ENCODE measurements at regions not wholly inside any gene's neighbourhood (a gene's known extent, or its start where the extent isn't known, plus 50 kb on each side); places are given as distances from the start of the nearest gene placed in this dataset.
"Not testable (repeated sequence)": the region's sequence is repeated elsewhere in the genome, so short reads cannot be mapped to it uniquely, and the experiment has no call there.

DNA sequence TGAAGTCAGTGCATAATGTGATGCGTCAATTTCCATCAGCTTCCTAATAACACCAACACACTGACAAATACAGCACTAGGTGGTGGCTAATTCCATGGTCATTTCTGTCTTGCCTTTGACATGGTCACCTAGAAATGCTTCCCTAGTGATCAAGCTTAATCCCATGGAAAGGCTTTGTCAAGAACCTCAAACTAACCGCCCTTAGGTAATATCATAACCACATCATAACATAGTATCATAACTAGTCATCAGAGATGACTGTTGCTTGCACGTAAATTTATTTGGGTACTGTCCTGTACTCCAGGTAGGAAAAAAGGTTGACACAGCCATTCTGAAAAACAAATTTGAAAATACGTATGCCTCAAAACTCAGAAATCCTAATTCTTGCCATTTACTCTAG, 471.8 kb downstream of the IRS1 start:
- no peak for DNase-seq (ENCODE audit: low read depth in 2 of 2)

DNA sequence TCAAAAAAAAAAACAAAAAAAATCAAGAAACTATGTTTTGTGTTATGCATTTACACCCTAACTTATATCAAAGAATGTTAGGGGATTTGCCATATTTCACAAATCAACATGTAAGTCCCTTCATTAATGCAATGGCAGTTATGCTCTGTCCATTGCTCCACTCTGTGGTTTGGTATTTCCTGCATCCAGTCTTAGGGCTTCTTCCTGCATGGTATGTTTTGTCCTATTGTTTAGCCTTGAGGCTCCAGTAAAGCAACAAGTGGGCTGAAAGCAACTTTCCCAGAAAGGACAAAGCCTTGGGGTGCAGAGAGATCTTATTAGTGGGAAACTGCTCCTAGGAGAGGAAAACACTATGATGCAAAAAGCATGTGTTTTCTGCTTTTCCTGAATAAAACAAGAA, 474.1 kb downstream of the IRS1 start:
- no peak for DNase-seq (ENCODE audit: low read depth in 2 of 2)

DNA sequence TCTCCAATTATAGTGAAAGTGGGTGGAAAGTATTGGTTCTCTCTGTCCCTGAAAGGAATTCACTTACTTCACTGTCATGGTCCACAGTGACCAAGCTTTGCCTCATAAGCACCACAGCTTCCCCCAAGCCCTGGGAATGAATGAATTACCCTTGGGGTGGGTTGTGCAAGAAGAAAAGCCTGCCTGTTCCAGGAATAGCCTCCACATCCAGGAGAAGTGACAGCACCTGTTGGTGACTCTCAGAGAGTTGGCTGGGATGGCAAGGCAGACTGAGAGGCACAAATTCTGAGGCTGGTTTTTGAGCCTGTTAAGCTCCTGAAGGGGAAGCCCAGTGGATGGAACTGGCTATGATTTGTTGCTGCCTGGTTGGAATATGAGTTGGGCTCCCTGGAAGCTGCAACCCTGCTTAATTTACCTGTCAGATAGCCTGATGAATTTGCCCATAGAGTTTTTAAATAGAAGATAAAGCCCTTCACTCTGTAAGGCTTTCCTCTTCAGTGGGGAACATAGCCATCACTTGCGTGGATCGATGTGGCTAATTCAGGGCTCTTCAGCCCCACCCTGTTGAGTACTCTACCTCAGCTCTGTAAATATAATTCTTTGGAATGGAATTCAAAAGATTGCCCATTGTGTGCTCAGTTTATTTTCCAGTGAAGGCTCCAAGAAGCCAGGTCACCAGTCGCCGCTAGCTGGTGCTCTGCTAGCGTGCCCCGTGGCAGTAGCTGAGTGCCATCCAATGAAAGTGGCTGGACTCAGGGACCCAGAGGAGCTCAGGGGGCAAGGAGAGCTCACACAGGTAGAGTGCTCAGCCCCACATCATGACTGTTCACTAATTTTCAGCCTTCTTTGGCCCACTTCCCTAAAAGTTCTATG, 479.3 kb downstream of the IRS1 start:
- no peak for DNase-seq (ENCODE audit: low read depth in 2 of 2)

DNA sequence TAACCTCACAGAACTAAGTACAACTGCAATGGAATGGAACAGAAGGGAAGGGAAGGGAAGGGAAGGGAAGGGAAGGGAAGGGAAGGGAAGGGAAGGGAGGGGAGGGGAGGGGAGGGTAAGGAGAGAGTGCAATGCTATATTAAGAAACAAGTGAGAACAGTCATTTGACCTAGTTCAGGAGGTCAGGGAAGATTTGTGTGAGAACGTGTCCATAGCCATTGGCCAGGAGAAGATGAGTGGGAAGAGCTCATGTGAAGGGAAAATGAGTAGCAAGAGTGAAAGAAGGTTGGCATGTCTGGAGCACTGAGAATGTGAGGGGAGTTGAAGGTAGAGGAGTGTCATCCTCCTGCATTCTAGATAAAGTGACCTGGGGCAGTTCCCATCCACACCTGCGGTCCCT, 481.6 kb downstream of the IRS1 start:
- no peak for DNase-seq (ENCODE audit: low read depth in 2 of 2)

DNA sequence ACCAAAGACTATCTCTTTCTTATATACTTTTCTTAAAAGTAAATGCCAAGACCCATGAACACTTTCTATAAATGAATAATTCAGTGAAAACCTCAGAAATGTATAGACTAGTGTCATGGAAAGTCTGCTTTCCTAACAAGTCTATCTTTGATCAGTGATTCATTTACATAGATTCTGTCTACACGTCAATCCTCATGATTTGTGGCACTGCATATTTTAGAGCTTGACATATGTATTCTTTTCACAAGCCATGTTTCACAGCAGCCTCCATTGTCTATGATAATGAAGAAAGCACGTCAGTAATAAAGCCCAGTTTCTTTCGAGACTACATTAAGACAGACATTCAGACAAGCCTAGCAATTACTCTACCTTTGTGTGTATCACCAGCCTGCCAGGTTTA, 486.6 kb downstream of the IRS1 start:
- no peak for DNase-seq (ENCODE audit: low read depth in 2 of 2)

DNA sequence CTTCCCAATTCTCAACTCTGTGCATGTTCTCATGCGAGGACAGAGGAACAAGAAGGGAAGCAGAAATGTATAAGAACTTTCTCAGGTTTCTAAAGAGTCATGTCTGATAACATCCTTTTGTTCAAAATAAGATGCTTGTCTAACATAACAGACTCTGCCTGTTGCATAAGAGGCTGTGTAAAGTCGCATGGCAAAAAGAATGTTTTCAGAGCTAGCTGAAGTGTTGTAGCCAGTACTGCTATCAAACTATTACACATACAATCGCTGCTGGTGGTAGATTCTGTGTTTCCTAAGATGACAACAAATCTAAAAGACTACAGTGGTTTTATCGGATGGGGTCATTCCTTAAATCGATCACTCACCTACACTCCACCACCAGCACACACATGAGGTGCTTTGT, 487.5 kb downstream of the IRS1 start:
- no peak for DNase-seq (ENCODE audit: low read depth in 2 of 2)

DNA sequence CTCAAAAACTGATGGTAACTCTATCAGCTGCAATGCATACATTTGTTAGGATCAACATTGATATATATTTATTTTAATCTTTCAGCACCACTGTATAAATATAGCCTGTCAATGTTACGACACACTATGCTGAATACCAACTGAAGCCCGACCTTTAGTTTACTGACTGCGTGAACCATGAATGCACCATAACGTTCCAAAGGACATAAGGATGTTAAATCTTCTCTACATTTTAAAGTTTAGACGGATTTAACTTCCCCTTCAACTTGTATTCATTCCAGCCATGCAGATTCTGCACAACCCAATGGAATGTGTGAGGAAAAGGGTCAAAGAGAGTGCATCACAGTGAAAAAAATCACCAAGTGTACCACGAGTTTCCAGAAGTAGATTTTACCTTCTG, 489.5 kb downstream of the IRS1 start:
- peak; percentile 72 to 77 for DNase-seq (ENCODE audit: low read depth in 2 of 2)

DNA sequence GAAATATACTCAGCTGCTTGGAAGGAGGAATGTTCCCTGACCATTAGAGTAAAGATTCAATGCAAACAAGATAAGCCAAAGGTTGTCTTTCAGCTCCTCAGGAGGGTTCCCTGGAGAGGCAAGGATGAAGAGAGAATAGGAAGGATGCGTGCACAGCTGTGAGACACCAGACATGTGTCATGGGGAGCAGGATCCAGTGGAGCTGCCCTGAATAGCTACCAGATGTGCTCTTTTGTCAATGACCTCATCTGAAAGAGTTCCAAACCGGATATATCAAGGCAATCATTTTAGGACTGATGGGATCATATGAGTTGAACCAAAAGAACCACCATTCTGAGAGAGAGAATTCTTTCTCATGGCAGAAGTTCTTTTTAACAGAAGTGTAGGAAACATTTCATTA, 490.6 kb downstream of the IRS1 start:
- peak; percentile 83 to 85 for DNase-seq (ENCODE audit: low read depth in 2 of 2)

DNA sequence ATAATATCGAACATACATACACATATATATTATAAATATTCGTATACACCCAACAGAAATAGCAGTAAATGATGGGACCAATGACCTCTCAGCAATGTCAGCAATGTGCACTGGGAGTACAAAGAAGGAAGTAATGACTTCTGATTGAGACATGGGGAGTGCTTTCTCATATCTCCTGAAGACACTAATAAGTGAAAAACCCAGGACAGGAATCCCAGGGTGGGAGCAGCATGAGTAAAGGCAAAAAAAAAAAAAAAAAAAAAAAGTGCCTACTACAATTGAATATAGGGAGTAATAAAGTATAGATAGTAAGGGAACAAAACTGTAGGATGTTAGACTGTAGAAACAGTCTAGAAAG, 491.3 kb downstream of the IRS1 start:
- no peak for DNase-seq (ENCODE audit: low read depth in 2 of 2)

DNA sequence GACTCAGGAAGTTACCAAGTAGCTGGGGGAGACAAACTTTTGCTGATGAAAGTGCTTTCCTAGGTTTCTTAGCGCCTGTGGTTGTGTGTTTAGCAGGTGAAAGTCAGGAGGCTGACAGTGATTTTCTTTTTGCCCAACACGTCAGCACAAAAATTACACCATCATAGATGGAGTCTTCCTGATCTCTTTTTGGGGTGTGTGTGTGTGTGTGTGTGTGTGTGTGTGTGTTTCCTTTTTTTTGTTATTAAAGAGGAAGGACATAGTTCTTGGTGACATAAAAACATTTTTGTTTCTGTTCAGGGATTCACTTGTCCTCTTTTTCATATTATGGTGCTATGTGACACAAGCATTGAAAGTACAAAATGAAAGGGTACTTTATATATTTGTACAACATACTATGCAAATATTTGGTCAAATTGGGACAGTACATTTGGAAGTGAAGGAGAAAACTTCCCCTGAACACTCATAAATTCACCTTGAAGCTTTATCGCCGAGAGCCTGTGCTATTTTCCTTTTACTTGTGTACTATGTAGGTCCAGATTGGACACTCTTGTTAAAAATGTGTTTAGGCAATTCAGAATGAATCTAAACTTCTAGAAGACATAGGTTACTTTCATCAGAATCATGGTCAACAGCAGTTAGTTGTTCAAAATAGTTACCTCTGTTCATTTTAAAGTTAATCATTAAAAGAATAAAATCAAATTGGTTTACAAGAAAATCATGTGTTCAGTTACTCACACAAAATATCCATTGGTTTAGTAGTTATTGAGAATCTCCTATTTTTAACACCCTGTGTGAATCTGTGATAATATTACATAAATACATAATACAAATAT, 491.9 kb downstream of the IRS1 start:
- no peak for DNase-seq (ENCODE audit: low read depth in 2 of 2)

DNA sequence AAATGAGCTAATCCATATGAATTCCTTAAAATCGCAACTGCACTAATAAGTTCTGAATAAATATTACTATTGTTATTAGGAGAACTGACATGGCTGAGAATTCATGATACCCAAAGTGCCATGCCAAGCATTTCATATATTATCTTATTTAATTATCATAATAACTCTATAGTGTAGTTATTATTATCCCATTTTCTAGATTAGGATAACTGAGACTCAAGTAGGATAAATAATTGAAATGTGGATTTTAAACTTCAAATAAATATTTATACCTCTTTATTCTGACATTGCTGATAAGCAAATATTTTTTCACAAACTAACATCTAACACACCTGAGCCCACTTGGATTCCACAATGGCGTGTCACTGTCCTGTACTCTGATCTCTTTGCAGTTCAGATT, 492.7 kb downstream of the IRS1 start:
- DNase-seq (ENCODE audit: low read depth in 2 of 2), result no peak

DNA sequence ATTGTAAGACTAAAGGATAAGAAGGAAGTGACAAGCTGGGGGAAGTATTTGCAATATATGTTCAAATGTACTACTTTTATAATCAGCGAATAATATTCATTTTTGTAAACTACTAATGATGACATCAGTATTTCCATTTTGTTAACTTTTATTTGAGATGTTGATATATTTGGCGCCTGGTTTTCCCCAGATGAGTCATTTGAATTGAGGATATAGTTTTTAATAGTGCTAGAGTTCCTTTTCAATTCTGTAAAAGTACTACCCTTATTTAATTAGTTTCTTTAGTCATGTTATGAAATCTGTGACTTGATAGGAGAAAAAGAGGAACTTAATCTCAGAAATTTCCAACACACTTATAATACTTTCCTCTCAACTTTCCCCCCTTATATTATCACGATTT, 495.3 kb downstream of the IRS1 start:
- no peak for DNase-seq (ENCODE audit: low read depth in 2 of 2)

DNA sequence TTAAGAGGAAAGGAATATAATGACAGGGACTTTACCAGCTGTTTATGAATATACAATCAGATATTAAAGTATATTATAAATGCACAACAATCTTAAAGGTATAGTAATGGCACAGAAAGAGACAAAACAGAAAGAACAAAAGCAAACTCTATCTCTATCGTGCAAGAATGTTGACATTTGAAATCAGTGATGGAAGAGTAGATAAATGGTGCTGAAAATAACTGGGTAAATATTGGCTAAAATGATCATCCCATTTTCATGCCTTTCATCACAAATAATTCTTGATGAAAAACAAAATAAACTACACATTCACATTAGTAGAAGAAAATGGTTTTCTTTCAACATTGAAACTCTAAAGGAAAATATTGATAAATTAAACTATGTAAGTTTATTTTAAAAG, 495.9 kb downstream of the IRS1 start:
- DNase-seq (ENCODE audit: low read depth in 2 of 2), result no peak

DNA sequence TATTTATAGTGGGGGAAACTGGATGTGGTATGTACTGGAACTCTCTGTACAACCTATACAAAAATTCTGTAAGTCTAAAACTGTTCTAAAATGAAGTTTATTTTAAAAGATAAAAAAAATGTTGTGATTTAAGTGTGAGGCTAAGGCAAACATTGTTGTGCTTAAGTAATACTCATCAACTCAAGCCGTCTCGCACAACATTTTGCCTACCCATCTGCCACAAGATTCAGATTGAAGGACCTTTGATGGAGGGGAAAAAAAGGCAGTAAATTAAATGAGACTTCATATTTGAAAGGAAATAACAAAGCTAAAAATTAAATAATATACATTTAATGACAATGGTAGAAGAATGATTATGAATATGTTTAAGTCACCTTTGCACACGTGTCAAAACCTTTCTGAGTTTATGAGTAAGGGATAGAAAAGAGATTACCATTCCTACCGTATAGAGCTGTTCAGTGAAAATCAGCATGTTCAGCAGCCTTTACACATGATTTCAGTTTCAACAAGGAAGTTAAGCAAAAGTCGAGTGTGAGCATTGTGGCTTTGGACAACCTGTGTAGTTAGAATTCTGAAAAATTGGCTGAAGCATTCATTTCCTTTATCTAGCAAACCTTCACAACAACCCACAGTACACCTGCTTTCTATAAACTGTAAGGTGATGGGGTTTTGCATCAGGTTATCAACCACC, 499.3 kb downstream of the IRS1 start:
- no peak for DNase-seq (ENCODE audit: low read depth in 2 of 2)

DNA sequence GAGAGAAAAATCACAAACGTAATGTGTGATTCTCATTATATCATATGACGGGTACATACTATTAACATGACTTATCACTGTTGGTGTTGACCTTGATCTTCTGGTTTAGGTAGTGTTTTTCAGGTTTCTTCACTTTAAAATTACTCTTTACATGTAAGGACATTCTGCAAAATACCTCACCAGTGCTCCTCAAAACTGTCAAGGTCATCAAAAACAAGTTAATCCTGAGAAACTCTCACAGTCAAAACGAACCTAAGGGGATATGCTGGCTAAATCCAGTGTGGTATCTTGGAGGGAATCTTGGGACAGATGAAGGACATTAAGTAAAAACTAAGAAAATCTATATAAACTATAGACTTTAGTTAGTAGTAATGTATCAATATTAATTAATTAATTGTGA, 499.8 kb downstream of the IRS1 start:
- no peak for DNase-seq (ENCODE audit: low read depth in 2 of 2)

DNA sequence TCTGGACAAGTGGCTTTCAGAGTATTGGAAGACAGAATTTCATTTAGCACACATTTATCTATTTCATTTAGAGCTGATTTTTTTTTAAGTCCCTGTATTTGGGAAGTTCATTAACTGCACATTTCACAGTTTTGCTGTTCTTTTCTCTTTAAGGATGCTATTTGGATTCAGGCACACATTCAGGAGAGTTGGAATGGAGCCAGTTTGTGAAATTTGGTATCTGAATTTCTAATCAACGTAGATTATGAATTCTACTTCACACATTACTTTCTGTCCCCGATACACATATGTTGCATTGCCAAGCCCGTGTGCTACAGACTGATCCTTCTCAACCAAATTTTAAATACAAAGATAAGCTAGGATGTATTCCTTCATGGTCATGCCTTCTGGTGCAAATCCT, 503.9 kb downstream of the IRS1 start:
- DNase-seq (ENCODE audit: low read depth in 2 of 2), result no peak

DNA sequence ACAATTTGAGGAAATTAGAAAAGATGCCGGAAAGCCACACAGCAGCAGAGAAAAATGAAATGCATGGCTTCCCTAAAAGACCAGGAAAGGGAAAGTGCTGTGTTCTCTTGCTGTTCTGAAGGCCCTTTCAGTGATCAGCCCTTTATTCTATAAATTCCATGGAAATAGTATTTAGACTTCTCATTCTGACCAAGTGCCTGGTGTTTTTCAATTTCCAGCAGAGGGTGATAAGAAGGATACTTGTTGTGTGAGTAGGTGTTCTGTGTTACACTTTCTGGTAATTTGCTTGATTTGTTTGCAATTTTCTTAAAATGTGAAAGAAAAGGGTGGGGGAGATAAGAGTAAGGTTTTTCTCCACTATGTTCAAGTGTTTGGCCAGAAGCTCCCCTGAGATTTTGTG, 504.5 kb downstream of the IRS1 start:
- no peak for DNase-seq (ENCODE audit: low read depth in 2 of 2)

DNA sequence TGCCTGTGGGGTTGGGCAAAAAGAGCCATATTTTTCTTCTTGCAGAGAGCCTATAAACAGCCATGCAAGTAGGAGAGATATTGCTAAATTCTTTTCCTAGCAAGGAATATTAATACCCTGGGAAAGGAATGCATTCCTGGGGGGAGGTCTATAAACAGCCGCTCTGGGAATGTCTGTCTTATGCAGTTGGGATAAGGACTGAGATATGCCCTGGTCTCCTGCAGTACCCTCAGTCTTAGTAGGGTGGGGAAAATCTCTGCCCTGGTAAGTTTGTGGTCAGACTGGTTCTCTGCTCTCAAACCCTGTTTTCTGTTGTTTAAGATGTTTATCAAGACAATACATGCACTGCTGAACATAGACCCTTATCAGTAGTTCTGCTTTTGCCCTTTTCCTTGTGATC, 508.3 kb downstream of the IRS1 start:
- DNase-seq (ENCODE audit: low read depth in 2 of 2), result not testable (repeated sequence)

DNA sequence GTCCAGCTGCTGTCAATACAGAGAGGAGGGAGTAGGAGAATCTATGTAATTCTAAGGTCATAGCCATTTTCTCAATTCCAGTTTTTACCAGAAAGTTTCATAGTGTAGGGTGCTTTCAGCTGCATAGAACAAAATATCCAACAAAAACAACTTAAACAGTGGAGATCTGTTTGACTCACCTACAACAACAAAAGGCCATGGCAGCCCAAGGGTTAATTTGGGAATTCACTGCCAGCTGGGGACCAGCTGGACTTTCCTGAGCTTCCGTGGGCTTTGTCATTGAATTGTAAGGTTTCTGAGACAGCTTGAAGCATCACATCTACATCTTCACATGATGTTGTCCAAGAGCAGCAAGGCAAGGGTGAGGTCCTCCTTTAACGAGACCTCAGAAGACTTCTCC, 512.7 kb downstream of the IRS1 start:
- DNase-seq (ENCODE audit: low read depth in 2 of 2), result no peak

DNA sequence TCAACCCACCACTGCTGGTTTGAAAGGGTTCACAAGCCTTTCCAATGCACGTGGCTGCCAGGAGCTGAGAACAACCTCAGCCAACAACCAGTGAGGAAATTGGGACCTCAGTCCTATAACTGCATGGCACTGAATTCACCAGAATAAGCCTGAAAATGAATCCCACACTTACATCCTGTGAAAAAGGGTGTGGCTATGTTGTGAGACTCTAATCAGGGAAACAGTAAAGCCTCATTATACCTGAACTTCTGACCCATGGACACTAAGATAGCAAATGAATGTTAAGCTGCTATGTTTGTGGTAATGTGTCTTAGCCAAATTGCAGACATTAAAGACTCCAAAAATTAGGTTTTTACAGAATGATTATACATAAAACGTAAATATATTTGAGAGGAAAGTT, 515.8 kb downstream of the IRS1 start:
- no peak for DNase-seq (ENCODE audit: low read depth in 2 of 2)

DNA sequence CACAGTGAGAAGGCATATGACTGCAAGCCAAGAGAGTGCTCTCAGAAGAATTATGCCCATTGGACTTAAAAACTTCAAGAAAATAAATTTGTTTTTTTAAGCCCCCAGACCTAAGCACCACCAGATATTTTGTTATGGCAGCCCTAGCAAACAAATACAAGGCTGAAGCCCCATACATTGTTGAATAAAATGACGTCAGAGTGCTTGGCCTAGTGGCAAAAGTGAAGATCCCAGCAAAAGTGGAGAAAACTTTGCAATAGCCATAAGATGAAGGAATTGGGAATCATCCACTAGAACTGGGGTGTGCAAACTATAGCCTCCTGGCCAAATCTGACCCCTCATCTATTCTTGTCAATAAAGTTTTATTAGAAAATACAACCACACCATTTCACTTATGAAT, 517.5 kb downstream of the IRS1 start:
- DNase-seq (ENCODE audit: low read depth in 2 of 2), result no peak

DNA sequence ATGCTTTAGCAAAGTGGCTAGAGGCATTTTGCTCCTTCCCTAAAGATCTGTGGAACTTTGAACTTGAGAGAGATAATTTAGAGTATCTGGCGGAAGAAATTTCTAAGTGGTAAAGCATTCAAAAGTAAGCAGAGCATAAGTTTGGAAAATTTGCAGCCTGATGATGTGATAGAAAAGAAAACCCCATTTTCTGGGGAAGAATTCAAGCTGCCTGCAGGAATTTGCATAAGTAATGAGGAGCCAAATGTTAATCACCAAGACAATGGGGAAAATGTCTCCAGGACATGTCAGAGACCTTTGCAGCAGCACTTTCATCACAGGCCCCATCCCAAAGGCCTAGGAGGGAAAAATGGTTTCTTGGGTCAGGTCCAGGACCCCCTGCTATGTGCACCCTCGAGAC, 519.5 kb downstream of the IRS1 start:
- not testable (repeated sequence) for DNase-seq (ENCODE audit: low read depth in 2 of 2)

DNA sequence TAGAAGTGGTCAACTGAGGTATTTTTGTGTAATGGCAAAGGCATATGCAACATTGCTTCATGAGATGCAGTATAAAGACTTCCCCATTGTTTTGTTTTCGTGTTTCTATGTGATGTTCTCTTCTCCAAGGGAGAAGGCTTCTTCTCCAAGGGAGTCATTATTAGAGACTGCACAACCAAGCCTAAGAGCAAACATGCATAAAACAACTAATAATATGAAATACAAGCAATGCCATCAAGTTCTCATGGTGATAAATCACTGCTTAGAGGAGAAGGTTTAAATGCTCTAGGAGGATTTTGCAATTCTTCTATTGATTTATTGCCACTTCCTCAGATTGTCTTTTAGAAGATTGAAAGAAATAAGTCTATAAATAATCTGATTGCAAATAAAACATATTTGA, 524.4 kb downstream of the IRS1 start:
- no peak for DNase-seq (ENCODE audit: low read depth in 2 of 2)

Data from fibroblast of skin of left quadriceps (primary cell).